ENCODE measurements at regions not wholly inside any gene's neighbourhood (a gene's known extent, or its start where the extent isn't known, plus 50 kb on each side); places are given as distances from the start of the nearest gene placed in this dataset.

GRCh38 chr22:49533886-49534285, 293.8 kb downstream of the BRD1 start:
- no peak for TF ChIP-seq CTCF (IDR thresholded peaks at IDR 0.05; ENCODE audit: low read depth, low read length, poor library complexity, severe bottlenecking)
- TF ChIP-seq EZH2phosphoT487 (IDR thresholded peaks at IDR 0.05; ENCODE audit: borderline replicate concordance, low read length): no peak
